ENCODE measurements at regions not wholly inside any gene's neighbourhood (a gene's known extent, or its start where the extent isn't known, plus 50 kb on each side); places are given as distances from the start of the nearest gene placed in this dataset.

DNA sequence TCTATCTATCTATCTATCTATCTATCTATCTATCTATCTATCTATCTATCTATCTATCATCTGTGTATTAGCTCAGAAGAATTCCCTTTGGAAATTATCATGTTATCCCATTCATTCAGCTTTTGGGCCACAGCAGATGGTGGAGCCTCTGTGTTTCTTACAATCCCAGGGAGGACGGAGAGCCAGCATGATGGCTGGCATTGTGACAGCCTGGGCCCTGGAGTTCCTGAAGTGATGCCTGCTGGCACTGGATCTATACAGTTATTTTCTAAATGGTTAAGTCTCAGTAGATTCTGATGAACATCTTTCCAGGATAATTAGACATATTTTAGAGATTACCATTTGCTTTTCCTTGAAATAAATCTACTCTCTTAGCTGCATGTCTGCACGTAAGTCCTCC is 385.4 kb upstream of the NXPH2 start:
- no peak overlapping the region for H3K9ac ChIP-seq
- TF ChIP-seq, protein P1, sequence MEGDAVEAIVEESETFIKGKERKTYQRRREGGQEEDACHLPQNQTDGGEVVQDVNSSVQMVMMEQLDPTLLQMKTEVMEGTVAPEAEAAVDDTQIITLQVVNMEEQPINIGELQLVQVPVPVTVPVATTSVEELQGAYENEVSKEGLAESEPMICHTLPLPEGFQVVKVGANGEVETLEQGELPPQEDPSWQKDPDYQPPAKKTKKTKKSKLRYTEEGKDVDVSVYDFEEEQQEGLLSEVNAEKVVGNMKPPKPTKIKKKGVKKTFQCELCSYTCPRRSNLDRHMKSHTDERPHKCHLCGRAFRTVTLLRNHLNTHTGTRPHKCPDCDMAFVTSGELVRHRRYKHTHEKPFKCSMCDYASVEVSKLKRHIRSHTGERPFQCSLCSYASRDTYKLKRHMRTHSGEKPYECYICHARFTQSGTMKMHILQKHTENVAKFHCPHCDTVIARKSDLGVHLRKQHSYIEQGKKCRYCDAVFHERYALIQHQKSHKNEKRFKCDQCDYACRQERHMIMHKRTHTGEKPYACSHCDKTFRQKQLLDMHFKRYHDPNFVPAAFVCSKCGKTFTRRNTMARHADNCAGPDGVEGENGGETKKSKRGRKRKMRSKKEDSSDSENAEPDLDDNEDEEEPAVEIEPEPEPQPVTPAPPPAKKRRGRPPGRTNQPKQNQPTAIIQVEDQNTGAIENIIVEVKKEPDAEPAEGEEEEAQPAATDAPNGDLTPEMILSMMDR (conservative IDR thresholded peaks at IDR 0.05; ENCODE audit: low read depth, low read length) = no peak
- H3K27me3 ChIP-seq (ENCODE audit: insufficient read depth, low read depth) = no peaks in the 10 kb centered on the region
- H3K27ac ChIP-seq = no peak overlapping the region
- H3K4me3 ChIP-seq (IDR thresholded peaks at IDR 0.05; ENCODE audit: insufficient read depth, low read depth, low read length) = no peak overlapping the region
- H3K79me2 ChIP-seq (ENCODE audit: insufficient read depth, low read depth) = no peaks in the 10 kb centered on the region
- no peak overlapping the region for H3K4me2 ChIP-seq
- H4K20me1 ChIP-seq (ENCODE audit: insufficient read depth) = no peaks in the 10 kb centered on the region
- H3K4me1 ChIP-seq (ENCODE audit: low read depth, poor library complexity, severe bottlenecking) = no peaks in the 10 kb centered on the region
- H3K36me3 ChIP-seq (ENCODE audit: insufficient read depth) = no peaks in the 10 kb centered on the region
- H2AFZ ChIP-seq (ENCODE audit: low read depth) = no peak overlapping the region

DNA sequence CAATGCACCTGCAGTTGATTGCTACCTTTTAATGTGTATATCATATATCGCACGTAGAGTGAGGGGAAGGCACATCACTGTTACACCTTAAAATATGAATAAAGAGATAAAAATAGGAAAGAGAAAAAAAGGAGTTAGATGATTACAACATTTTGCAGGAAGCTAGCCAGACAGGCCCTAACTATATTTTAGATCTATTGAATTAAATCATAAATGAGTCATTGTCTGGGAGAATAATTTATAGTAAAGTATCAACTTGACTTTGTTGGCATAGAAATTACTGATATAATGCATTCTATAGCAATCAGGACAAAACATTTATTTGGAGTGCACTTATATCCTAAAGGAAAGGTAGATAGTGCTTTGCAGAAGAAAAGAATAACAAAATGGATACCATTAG is 384.9 kb upstream of the NXPH2 start:
- no peaks in the 10 kb centered on the region for H3K4me1 ChIP-seq (ENCODE audit: low read depth, poor library complexity, severe bottlenecking)
- H3K9ac ChIP-seq = no peak overlapping the region
- TF ChIP-seq, protein P1 (conservative IDR thresholded peaks at IDR 0.05; ENCODE audit: low read depth, low read length) = no peak
- no peak overlapping the region for H3K27ac ChIP-seq
- H2AFZ ChIP-seq (ENCODE audit: low read depth) = no peak overlapping the region
- H4K20me1 ChIP-seq (ENCODE audit: insufficient read depth) = no peaks in the 10 kb centered on the region
- no peak overlapping the region for H3K4me2 ChIP-seq
- no peaks in the 10 kb centered on the region for H3K79me2 ChIP-seq (ENCODE audit: insufficient read depth, low read depth)
- no peaks in the 10 kb centered on the region for H3K27me3 ChIP-seq (ENCODE audit: insufficient read depth, low read depth)
- no peaks in the 10 kb centered on the region for H3K36me3 ChIP-seq (ENCODE audit: insufficient read depth)
- H3K4me3 ChIP-seq (IDR thresholded peaks at IDR 0.05; ENCODE audit: insufficient read depth, low read depth, low read length) = no peak overlapping the region

DNA sequence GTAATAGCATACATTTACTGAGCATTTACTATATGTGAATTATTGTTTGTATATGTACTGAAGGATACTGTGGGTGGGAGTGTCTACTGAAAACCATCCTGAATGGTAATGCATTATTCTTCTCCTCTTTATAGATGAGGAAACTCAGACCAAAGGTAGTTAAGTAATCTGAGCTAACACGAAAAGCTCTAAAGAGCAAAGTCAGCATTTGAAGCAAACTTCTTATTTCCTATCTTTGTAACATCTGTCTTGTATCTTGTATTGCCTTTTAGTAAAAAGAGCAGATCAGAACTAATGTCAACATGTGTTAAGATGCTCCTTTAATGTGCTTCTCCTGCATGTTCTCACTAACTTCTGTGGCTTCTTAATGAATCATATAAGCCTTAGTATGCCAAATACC is 382.8 kb upstream of the NXPH2 start:
- H4K20me1 ChIP-seq (ENCODE audit: insufficient read depth) = no peaks in the 10 kb centered on the region
- no peaks in the 10 kb centered on the region for H3K27me3 ChIP-seq (ENCODE audit: insufficient read depth, low read depth)
- TF ChIP-seq, protein P1 (conservative IDR thresholded peaks at IDR 0.05; ENCODE audit: low read depth, low read length) = no peak
- no peak overlapping the region for H3K9ac ChIP-seq
- no peaks in the 10 kb centered on the region for H3K79me2 ChIP-seq (ENCODE audit: insufficient read depth, low read depth)
- H3K4me2 ChIP-seq = no peak overlapping the region
- no peaks in the 10 kb centered on the region for H3K36me3 ChIP-seq (ENCODE audit: insufficient read depth)
- H3K27ac ChIP-seq = no peak overlapping the region
- H3K4me3 ChIP-seq (IDR thresholded peaks at IDR 0.05; ENCODE audit: insufficient read depth, low read depth, low read length) = no peak overlapping the region
- H3K4me1 ChIP-seq (ENCODE audit: low read depth, poor library complexity, severe bottlenecking) = no peaks in the 10 kb centered on the region
- no peak overlapping the region for H2AFZ ChIP-seq (ENCODE audit: low read depth)

DNA sequence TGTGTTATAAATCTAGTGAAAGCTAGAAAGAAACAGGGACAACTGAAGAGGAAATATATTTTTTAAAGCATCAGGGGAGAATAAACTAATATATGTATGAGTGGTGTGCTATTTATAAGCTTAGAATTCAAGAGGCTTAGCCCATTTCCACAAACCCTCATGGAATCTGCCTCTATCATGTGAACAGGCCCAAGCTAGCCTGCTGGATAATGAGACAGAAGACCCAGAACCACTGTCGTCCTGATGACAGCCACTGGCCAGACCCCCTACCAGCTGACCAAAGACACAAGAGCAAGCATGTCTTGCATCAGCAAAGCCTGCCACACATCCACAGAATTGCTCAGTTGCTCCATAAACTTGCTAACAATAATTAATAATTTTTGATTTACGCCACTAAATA is 382.3 kb upstream of the NXPH2 start:
- TF ChIP-seq, protein P1 (conservative IDR thresholded peaks at IDR 0.05; ENCODE audit: low read depth, low read length) = no peak
- no peak overlapping the region for H3K27ac ChIP-seq
- no peaks in the 10 kb centered on the region for H3K36me3 ChIP-seq (ENCODE audit: insufficient read depth)

More for the DNA sequence above, 382.3 kb upstream of the NXPH2 start:
- H2AFZ ChIP-seq (ENCODE audit: low read depth) = no peak overlapping the region
- no peaks in the 10 kb centered on the region for H4K20me1 ChIP-seq (ENCODE audit: insufficient read depth)
- H3K27me3 ChIP-seq (ENCODE audit: insufficient read depth, low read depth) = no peaks in the 10 kb centered on the region
- no peak overlapping the region for H3K4me3 ChIP-seq (IDR thresholded peaks at IDR 0.05; ENCODE audit: insufficient read depth, low read depth, low read length)
- no peaks in the 10 kb centered on the region for H3K79me2 ChIP-seq (ENCODE audit: insufficient read depth, low read depth)
- H3K4me1 ChIP-seq (ENCODE audit: low read depth, poor library complexity, severe bottlenecking) = no peaks in the 10 kb centered on the region
- H3K9ac ChIP-seq = no peak overlapping the region
- H3K4me2 ChIP-seq = no peak overlapping the region
